GM12878 (cell line): ENCODE measurements at regions not wholly inside any gene's neighbourhood (a gene's known extent, or its start where the extent isn't known, plus 50 kb on each side); places are given as distances from the start of the nearest gene placed in this dataset.
A peak's percentile ranks its signal among the peaks of the same experiment; 100 is the strongest.

Experiments
- ATAC-seq: fragments of 200-7000 bp; cut with Tn5 transposase; 3 replicates; pipeline ENCODE4 v1.9.1; 2020; ENCODE audit warnings: mild to moderate bottlenecking, moderate library complexity
- BruUV-seq: library from RNA; stranded (reverse); fragments of 400-500 nt; replicated peaks from 2 replicates; lab custom pipeline; 2021; lab: Mats Ljungman, UMichigan
- CTCF ChIA-PET: fragments of 300-600 bp; sonication (Branson Sonifier 250); formaldehyde crosslinking; extraction: SDS; loops from one replicate; lab custom pipeline; 2021; ENCODE audit warnings: inconsistent platforms; lab: Yijun Ruan, JAX
- POLR2A ChIA-PET: fragments of 350-600 bp; formaldehyde crosslinking; extraction: SDS; loops from one replicate; lab custom pipeline; 2021; ENCODE audit warnings: inconsistent platforms; lab: Charles Lee
- RAD21 ChIA-PET: fragments of 300-600 bp; sonication (Branson Sonifier 250); formaldehyde crosslinking; loops from one replicate; lab custom pipeline; 2023; ENCODE audit warnings: antibody characterized with exemption; ENCODE audit not compliant: unreplicated experiment; lab: Charles Lee
- SMC1A ChIA-PET: fragments of 300-600 bp; sonication (Branson Sonifier 250); formaldehyde crosslinking; loops from one replicate; lab custom pipeline; 2023; ENCODE audit not compliant: unreplicated experiment, uncharacterized antibody; lab: Charles Lee
- DNase-seq: peaks from one replicate; pipeline ENCODE4 v3.0.0-alpha.2; 2011; ENCODE audit warnings: low read depth, low spot score
- FAIRE-seq: peaks from 3 replicates; lab custom pipeline; 2011; peaks lifted over from hg19 to GRCh38; lab: Jason Lieb, UNC
- H2AFZ ChIP-seq: 2 replicates; pipeline ENCODE4 v1.6.0; 2011; ENCODE audit warnings: low read depth, low read length, control low read depth; ENCODE audit not compliant: control insufficient read depth
- H3K27ac ChIP-seq: 2 replicates; pipeline ENCODE4 v1.5.1; 2011; ENCODE audit warnings: control low read depth; ENCODE audit not compliant: control insufficient read depth, insufficient read depth
- H3K27me3 ChIP-seq, 2 experiments: replicated peaks in 1 of 2; 2 replicates each; pipeline versions ENCODE4 v1.6.0 to v1.6.1; 2011; ENCODE audit warnings: low read length in 1 of 2; ENCODE audit not compliant: control insufficient read depth in 2 of 2, insufficient read depth in 2 of 2
- H3K36me3 ChIP-seq, 2 experiments: 2 replicates each; pipeline ENCODE4 v1.5.1; 2011; ENCODE audit warnings: low read length in 1 of 2; ENCODE audit not compliant: control insufficient read depth in 2 of 2, insufficient read depth in 2 of 2
- H3K4me1 ChIP-seq: 2 replicates; pipeline ENCODE4 v1.6.1; 2011; ENCODE audit warnings: mild to moderate bottlenecking, low read length, moderate library complexity, mixed read lengths; ENCODE audit not compliant: control insufficient read depth, insufficient read depth
- H3K4me2 ChIP-seq: 2 replicates; pipeline ENCODE4 v1.6.0; 2011; ENCODE audit warnings: control low read depth; ENCODE audit not compliant: control insufficient read depth, insufficient read depth
- H3K4me3 ChIP-seq: fragments of 200-600 bp; sonication (generic); 2 replicates; pipeline ENCODE4 v1.5.1; 2016
- H3K79me2 ChIP-seq: 2 replicates; pipeline ENCODE4 v1.6.0; 2011; ENCODE audit warnings: low read length; ENCODE audit not compliant: control insufficient read depth, insufficient read depth
- H3K9ac ChIP-seq: 2 replicates; pipeline ENCODE4 v1.8.0; 2011; ENCODE audit warnings: low read length, control low read depth, mixed read lengths; ENCODE audit not compliant: control insufficient read depth, insufficient read depth
- H3K9me3 ChIP-seq: replicated peaks from 3 replicates; pipeline ENCODE4 v1.5.1; 2011; ENCODE audit warnings: mild to moderate bottlenecking, low read length; ENCODE audit not compliant: control insufficient read depth, insufficient read depth
- H4K20me1 ChIP-seq: 2 replicates; pipeline ENCODE4 v1.6.0; 2011; ENCODE audit not compliant: control insufficient read depth, insufficient read depth
- CHD4 ChIP-seq: fragments of 200-600 bp; sonication (generic); IDR thresholded peaks from 2 replicates; pipeline ENCODE4 v1.6.1; 2016; ENCODE audit warnings: mild to moderate bottlenecking
- FOS ChIP-seq: IDR thresholded peaks from 3 replicates; pipeline ENCODE4 v1.6.1; 2011; ENCODE audit warnings: borderline replicate concordance; ENCODE audit not compliant: insufficient read length; ENCODE audit errors: extremely low read depth
- IRF3 ChIP-seq: fragments of 450-650 bp; IDR thresholded peaks from 2 replicates; pipeline ENCODE4 v1.6.1; 2014; ENCODE audit warnings: mild to moderate bottlenecking
- MAX ChIP-seq: IDR thresholded peaks from 2 replicates; pipeline ENCODE4 v1.6.1; 2012; ENCODE audit warnings: low read depth, low read length, improper control_type of control experiment
- NFYA ChIP-seq: IDR thresholded peaks from 2 replicates; pipeline ENCODE4 v1.6.1; 2011; ENCODE audit warnings: low read depth, mild to moderate bottlenecking, low read length, improper control_type of control experiment, borderline replicate concordance
- RELA ChIP-seq: fragments of 450-650 bp; IDR thresholded peaks from 2 replicates; pipeline ENCODE4 v1.8.0; 2014; ENCODE audit warnings: borderline replicate concordance; ENCODE audit not compliant: partially characterized antibody
- SIX5 ChIP-seq: IDR thresholded peaks from 2 replicates; pipeline ENCODE4 v1.6.1; 2011; ENCODE audit warnings: mild to moderate bottlenecking, low read depth, low read length, moderate library complexity; ENCODE audit not compliant: severe bottlenecking
- ZNF217 ChIP-seq: fragments of 450-650 bp; IDR thresholded peaks from 2 replicates; pipeline ENCODE4 v1.6.1; 2017; ENCODE audit warnings: antibody characterized with exemption, mild to moderate bottlenecking
- WGBS: methylation state at CpG from one replicate; pipeline ENCODE4 v1.1.6; 2016; ENCODE audit warnings: low lambda C conversion rate; ENCODE audit not compliant: insufficient replicate concordance, insufficient coverage; ENCODE audit errors: missing lambda C conversion rate; 5-methylcytosine and 5-hydroxymethylcytosine counted together
- in situ Hi-C: fragments of 300-500 bp; cut with MboI; formaldehyde crosslinking; loops from 9 replicates; pipeline ENCODE4 v1.14.3; 2018; ENCODE audit warnings: mixed read lengths
- intact Hi-C: fragments of 100-400 bp; cut with micrococcal nuclease; formaldehyde crosslinking; loops from one replicate; pipeline ENCODE4 v1.14.2; 2022; ENCODE audit not compliant: unreplicated experiment
- TF ChIP-seq, protein P1 (sequence below): fragments of 150-350 bp; IDR thresholded peaks from 2 replicates; pipeline ENCODE4 v1.6.1; 2016; ENCODE audit warnings: low read depth, low read length
- TF ChIP-seq, protein P2 (sequence below): fragments of 450-650 bp; IDR thresholded peaks from 2 replicates; pipeline ENCODE4 v1.6.1; 2016; ENCODE audit warnings: mild to moderate bottlenecking, moderate library complexity, borderline replicate concordance

GRCh38 chr5:51650824-51651223 is 267.6 kb downstream of the ISL1 start:
- no peak overlapping the region for H2AFZ ChIP-seq
- no TSS peak for BruUV-seq
- POLR2A ChIA-PET, result no interaction called here

GRCh38 chr5:51651476-51651875 is 268.2 kb downstream of the ISL1 start:
- H3K9me3 ChIP-seq, result no peaks in the 10 kb centered on the region
- no peak overlapping the region for H3K9ac ChIP-seq
- ChIA-PET POLR2A (no interaction called here), SMC1A (no interaction called here), CTCF (no interaction called here), RAD21 (no interaction called here)
- H3K27me3 ChIP-seq, result no peaks in the 10 kb centered on the region
- 3% methylated on average over 2 of the region's 2 CpGs for WGBS
- no peak overlapping the region for H3K27ac ChIP-seq
- H3K4me2 ChIP-seq, result no peak overlapping the region
- DNase-seq (no peak), FAIRE-seq (no peak), ATAC-seq (no peak)
- H4K20me1 ChIP-seq, result no peaks in the 10 kb centered on the region
- intact Hi-C loops (no loop called here), in situ Hi-C loops (no loop called here)
- no peak overlapping the region for H3K4me3 ChIP-seq
- no peaks in the 10 kb centered on the region for H3K79me2 ChIP-seq
- no peak overlapping the region for H2AFZ ChIP-seq
- H3K4me1 ChIP-seq, result no peaks in the 10 kb centered on the region
- no peaks in the 10 kb centered on the region for H3K36me3 ChIP-seq
- BruUV-seq, result no TSS peak
- no peak for TF ChIP-seq MAX
- no peak for TF ChIP-seq IRF3
- no peak for TF ChIP-seq RELA
- TF ChIP-seq, protein P1, sequence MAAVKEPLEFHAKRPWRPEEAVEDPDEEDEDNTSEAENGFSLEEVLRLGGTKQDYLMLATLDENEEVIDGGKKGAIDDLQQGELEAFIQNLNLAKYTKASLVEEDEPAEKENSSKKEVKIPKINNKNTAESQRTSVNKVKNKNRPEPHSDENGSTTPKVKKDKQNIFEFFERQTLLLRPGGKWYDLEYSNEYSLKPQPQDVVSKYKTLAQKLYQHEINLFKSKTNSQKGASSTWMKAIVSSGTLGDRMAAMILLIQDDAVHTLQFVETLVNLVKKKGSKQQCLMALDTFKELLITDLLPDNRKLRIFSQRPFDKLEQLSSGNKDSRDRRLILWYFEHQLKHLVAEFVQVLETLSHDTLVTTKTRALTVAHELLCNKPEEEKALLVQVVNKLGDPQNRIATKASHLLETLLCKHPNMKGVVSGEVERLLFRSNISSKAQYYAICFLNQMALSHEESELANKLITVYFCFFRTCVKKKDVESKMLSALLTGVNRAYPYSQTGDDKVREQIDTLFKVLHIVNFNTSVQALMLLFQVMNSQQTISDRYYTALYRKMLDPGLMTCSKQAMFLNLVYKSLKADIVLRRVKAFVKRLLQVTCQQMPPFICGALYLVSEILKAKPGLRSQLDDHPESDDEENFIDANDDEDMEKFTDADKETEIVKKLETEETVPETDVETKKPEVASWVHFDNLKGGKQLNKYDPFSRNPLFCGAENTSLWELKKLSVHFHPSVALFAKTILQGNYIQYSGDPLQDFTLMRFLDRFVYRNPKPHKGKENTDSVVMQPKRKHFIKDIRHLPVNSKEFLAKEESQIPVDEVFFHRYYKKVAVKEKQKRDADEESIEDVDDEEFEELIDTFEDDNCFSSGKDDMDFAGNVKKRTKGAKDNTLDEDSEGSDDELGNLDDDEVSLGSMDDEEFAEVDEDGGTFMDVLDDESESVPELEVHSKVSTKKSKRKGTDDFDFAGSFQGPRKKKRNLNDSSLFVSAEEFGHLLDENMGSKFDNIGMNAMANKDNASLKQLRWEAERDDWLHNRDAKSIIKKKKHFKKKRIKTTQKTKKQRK, result no peak
- no peak for TF ChIP-seq ZNF217
- TF ChIP-seq, protein P2, sequence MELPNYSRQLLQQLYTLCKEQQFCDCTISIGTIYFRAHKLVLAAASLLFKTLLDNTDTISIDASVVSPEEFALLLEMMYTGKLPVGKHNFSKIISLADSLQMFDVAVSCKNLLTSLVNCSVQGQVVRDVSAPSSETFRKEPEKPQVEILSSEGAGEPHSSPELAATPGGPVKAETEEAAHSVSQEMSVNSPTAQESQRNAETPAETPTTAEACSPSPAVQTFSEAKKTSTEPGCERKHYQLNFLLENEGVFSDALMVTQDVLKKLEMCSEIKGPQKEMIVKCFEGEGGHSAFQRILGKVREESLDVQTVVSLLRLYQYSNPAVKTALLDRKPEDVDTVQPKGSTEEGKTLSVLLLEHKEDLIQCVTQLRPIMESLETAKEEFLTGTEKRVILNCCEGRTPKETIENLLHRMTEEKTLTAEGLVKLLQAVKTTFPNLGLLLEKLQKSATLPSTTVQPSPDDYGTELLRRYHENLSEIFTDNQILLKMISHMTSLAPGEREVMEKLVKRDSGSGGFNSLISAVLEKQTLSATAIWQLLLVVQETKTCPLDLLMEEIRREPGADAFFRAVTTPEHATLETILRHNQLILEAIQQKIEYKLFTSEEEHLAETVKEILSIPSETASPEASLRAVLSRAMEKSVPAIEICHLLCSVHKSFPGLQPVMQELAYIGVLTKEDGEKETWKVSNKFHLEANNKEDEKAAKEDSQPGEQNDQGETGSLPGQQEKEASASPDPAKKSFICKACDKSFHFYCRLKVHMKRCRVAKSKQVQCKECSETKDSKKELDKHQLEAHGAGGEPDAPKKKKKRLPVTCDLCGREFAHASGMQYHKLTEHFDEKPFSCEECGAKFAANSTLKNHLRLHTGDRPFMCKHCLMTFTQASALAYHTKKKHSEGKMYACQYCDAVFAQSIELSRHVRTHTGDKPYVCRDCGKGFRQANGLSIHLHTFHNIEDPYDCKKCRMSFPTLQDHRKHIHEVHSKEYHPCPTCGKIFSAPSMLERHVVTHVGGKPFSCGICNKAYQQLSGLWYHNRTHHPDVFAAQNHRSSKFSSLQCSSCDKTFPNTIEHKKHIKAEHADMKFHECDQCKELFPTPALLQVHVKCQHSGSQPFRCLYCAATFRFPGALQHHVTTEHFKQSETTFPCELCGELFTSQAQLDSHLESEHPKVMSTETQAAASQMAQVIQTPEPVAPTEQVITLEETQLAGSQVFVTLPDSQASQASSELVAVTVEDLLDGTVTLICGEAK, result no peak
- TF ChIP-seq CHD4, result no peak
- TF ChIP-seq SIX5, result no peak

More at GRCh38 chr5:51650824-51651223, 267.6 kb downstream of the ISL1 start:
- Histone ChIP-seq H3K4me1 (no peaks in the 10 kb centered on the region), H3K27ac (no peak overlapping the region), H3K36me3 (no peaks in the 10 kb centered on the region), H3K79me2 (no peaks in the 10 kb centered on the region), H3K9me3 (no peaks in the 10 kb centered on the region), H3K9ac (no peak overlapping the region), H3K4me3 (no peak overlapping the region), H3K27me3 (no peaks in the 10 kb centered on the region), H4K20me1 (no peaks in the 10 kb centered on the region), H3K4me2 (no peak overlapping the region)
- CTCF ChIA-PET, result no interaction called here
- 8% methylated on average over 1 of the region's 1 CpG for WGBS
- FAIRE-seq (no peak), DNase-seq (no peak), ATAC-seq (peak; percentile 59)
- intact Hi-C loops (no loop called here), in situ Hi-C loops (no loop called here)
- TF ChIP-seq FOS, result no peak
- TF ChIP-seq NFYA, result no peak
- RAD21 ChIA-PET, result no interaction called here
- SMC1A ChIA-PET, result no interaction called here
